ENCODE measurements at regions not wholly inside any gene's neighbourhood (a gene's known extent, or its start where the extent isn't known, plus 50 kb on each side); places are given as distances from the start of the nearest gene placed in this dataset.

- WGBS, 2 donors (ENCODE audit: low coverage in 1 of 2) = 92 to 93% methylated on average over 2 to 15 of the region's 15 CpGs
- no peak for DNase-seq
- no peaks in the 10 kb centered on the region for H3K4me1 ChIP-seq
- TF ChIP-seq EP300 (IDR thresholded peaks at IDR 0.05; ENCODE audit: low read depth) = no peak
- TF ChIP-seq CTCF (IDR thresholded peaks at IDR 0.05) = no peak
- TF ChIP-seq POLR2AphosphoS5 (IDR thresholded peaks at IDR 0.05) = no peak
- TF ChIP-seq POLR2A (IDR thresholded peaks at IDR 0.05) = no peak
- H3K4me3 ChIP-seq = no peak overlapping the region
- no peaks in the 10 kb centered on the region for H3K9me3 ChIP-seq
- no peaks in the 10 kb centered on the region for H3K27me3 ChIP-seq
- in situ Hi-C loops (cut with MboI; ENCODE audit: low pct_ligation_motif_present in 1 of 4, low pct_unique_long_range_greater_than_20kb in 1 of 4, low sequenced_read_pairs in 3 of 4) (no loop called here), intact Hi-C loops (cut with DNase I; ENCODE audit: low total_unique reads) (no loop called here)
- H3K36me3 ChIP-seq = no peaks in the 10 kb centered on the region
- no peak overlapping the region for H3K27ac ChIP-seq
Observed at GRCh38 chr10:60684091-60684490, 94.2 kb upstream of the CDK1 start.

GRCh38 chr10:60681103-60681502 lies 97.2 kb upstream of the CDK1 start:
- no peak for TF ChIP-seq CTCF (IDR thresholded peaks at IDR 0.05)
- no peak for TF ChIP-seq POLR2A (IDR thresholded peaks at IDR 0.05)
- no peak for TF ChIP-seq EP300 (IDR thresholded peaks at IDR 0.05; ENCODE audit: low read depth)
- TF ChIP-seq POLR2AphosphoS5 (IDR thresholded peaks at IDR 0.05) = no peak
- no peak overlapping the region for H3K27ac ChIP-seq
- intact Hi-C loops (cut with DNase I; ENCODE audit: low total_unique reads) = no loop called here
- H3K4me3 ChIP-seq = no peak overlapping the region
- 68 to 80% methylated on average over 1 to 2 of the region's 2 CpGs for WGBS, 2 donors (ENCODE audit: low coverage in 1 of 2)
- DNase-seq = no peak
- no peaks in the 10 kb centered on the region for H3K27me3 ChIP-seq
- no peaks in the 10 kb centered on the region for H3K9me3 ChIP-seq
- H3K4me1 ChIP-seq = no peaks in the 10 kb centered on the region
- H3K36me3 ChIP-seq = no peaks in the 10 kb centered on the region
- in situ Hi-C loops (cut with MboI; ENCODE audit: low pct_ligation_motif_present in 1 of 4, low pct_unique_long_range_greater_than_20kb in 1 of 4, low sequenced_read_pairs in 3 of 4) = no loop called here

GRCh38 chr10:60679388-60679990 lies 98.8 kb upstream of the CDK1 start:
- Histone ChIP-seq H3K9me3 (no peaks in the 10 kb centered on the region), H3K27me3 (no peaks in the 10 kb centered on the region), H3K27ac (no peak overlapping the region), H3K36me3 (no peaks in the 10 kb centered on the region), H3K4me3 (no peak overlapping the region), H3K4me1 (no peaks in the 10 kb centered on the region)
- in situ Hi-C loops (cut with MboI; ENCODE audit: low pct_ligation_motif_present in 1 of 4, low pct_unique_long_range_greater_than_20kb in 1 of 4, low sequenced_read_pairs in 3 of 4) (no loop called here), intact Hi-C loops (cut with DNase I; ENCODE audit: low total_unique reads) (no loop called here)
- no peak for DNase-seq
- 72 to 77% methylated on average over 10 of the region's 10 CpGs for WGBS, 2 donors (ENCODE audit: low coverage in 1 of 2)
- TF ChIP-seq POLR2A (IDR thresholded peaks at IDR 0.05) (no peak), EP300 (IDR thresholded peaks at IDR 0.05; ENCODE audit: low read depth) (no peak), POLR2AphosphoS5 (IDR thresholded peaks at IDR 0.05) (no peak), CTCF (IDR thresholded peaks at IDR 0.05) (no peak)

- no peaks in the 10 kb centered on the region for H3K36me3 ChIP-seq
- in situ Hi-C loops (cut with MboI; ENCODE audit: low pct_ligation_motif_present in 1 of 4, low pct_unique_long_range_greater_than_20kb in 1 of 4, low sequenced_read_pairs in 3 of 4) (no loop called here), intact Hi-C loops (cut with DNase I; ENCODE audit: low total_unique reads) (no loop called here)
- no peak overlapping the region for H3K4me3 ChIP-seq
- H3K4me1 ChIP-seq = no peaks in the 10 kb centered on the region
- 88% methylated on average over 1 to 4 of the region's 4 CpGs for WGBS, 2 donors (ENCODE audit: low coverage in 1 of 2)
- H3K27me3 ChIP-seq = no peaks in the 10 kb centered on the region
- H3K9me3 ChIP-seq = no peaks in the 10 kb centered on the region
- no peak overlapping the region for H3K27ac ChIP-seq
- no peak for TF ChIP-seq EP300 (IDR thresholded peaks at IDR 0.05; ENCODE audit: low read depth)
- no peak for TF ChIP-seq POLR2A (IDR thresholded peaks at IDR 0.05)
- no peak for TF ChIP-seq CTCF (IDR thresholded peaks at IDR 0.05)
- no peak for TF ChIP-seq POLR2AphosphoS5 (IDR thresholded peaks at IDR 0.05)
- no peak for DNase-seq
Observed at GRCh38 chr10:60678978-60679377, 99.3 kb upstream of the CDK1 start.
